ENCODE measurements at regions not wholly inside any gene's neighbourhood (a gene's known extent, or its start where the extent isn't known, plus 50 kb on each side); places are given as distances from the start of the nearest gene placed in this dataset.

DNA sequence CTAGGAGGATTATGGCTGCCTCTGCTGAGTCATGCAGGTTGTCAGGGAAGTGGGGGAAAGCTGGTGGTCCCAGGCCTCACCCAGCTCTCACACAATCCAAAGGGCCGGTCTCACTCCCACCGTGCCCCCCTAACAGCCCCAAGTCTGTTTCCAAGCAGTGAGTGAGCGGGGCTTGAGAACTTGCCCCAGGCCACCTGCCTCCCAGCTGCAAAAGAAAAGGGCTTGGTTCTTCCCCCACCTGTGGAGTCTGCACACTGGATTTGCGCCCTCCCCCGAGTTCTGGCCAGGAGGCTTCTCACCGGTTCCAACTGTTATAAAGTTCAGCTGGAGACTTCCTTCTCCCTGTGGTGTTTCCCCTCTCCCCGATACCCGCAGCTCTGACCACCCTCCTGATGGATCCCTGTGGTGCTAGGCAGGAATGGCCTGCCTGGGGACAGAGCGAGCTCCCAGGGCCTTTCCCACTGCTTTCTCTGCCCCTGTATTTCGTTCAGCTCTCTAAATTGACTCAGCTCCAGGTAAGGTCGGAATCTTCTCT is 222.3 kb downstream of the BARHL2 start:
- no peak for DNase-seq

- no peak for DNase-seq
Observed at GRCh38 chr1:90488451-90488850, 228.7 kb downstream of the BARHL2 start.

- no peak for DNase-seq
Observed at GRCh38 chr1:90486996-90487395, 230.1 kb downstream of the BARHL2 start.

DNA sequence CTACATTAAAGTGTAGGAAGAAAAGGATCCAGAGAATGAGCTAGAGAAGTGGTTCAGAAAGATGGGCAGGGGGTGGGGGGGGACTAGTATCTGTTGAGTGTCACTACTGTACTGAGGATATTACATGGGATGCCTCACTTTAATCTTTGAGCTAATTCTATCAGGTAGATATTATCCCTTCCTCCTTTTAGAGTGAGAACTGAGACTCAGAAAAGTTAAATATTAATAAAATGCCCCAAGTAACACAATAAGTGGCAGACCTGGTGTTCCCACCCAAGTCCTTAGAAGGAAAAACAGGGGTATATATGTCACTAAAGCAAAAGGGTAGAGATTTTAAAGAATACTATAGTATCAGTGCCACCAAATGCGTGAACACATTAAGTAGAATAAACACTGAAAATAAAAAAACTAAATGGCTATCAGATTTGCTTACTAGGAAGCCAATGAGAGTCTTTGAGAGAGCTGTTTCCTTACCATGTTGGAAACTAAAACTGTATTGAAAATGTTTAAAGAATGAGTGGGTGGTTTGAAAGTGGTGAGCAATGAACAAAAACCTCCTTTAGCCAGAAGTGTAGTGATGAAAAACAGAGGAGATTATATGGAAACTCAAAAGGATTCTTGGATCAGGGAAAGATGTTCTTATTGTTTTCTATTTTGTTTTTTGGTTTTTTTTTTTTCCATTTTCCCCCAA is 230.8 kb downstream of the BARHL2 start:
- no peak for DNase-seq

DNA sequence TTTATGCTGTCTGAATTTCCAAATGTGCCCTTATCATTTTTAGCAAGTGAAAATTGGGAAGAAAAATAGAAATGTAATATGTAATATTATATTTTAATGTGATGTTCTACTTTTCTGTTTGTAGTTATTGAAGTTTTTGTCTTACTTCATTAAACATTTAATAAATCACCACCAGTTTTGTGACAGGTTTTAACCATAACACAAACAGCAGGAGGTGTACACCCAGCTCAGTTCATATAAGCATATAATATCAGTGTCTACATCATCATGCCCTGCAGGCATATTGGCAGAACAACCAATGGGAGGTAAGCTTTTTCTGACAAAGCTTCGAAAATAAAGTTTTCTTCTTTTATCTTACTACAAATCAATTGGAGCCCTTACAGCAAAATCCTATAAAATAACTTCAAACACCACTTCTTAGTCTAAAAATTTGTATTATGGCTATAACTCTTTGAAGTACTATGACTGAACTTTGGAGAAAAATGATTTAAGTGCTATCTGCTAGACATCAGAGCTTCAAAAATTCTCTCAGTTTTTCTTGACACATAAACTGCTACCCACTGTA is 236.7 kb downstream of the BARHL2 start:
- DNase-seq, result no peak

DNA sequence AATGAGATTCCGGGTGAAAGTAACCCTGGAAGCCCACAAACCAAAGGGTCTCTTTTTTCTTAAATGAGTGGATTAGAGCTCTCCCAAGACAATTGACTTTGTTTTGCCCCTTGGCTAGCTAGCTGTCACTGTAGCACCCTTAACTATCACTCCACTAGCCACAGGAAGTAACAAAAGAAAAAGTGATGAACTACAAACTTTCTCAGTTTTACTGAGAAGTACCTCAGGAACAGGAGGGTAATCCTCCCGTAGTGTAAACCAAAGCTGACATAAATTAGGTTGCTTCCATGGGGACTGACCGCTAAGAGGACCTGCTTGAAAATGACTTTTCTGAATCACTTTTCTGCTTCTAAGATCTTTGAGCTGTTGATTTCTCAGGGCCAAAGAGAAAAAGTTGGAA is 240.1 kb downstream of the BARHL2 start:
- DNase-seq, result no peak

DNA sequence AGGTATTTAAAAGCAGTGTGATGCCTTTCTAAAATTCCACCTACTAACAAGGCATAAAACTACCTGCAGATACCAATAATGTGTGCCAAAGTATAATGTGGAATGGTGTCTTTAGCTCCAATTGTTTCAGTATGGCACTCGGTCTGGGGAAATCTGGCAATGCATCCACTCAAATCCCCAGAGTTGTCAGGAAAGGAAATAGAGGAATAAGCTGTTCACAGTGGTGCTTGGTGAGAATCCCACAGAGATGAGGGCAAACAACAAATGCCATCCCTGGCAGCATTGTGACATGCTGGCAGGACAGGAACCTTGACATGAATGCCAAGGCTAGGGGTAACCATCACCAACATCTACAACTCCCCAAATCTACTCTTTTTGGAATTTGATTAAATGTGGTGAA is 240.7 kb downstream of the BARHL2 start:
- no peak for DNase-seq

- no peak for DNase-seq
Observed at GRCh38 chr1:90475631-90476030, 241.5 kb downstream of the BARHL2 start.

- DNase-seq, result no peak
Observed at GRCh38 chr1:90474731-90475130, 242.4 kb downstream of the BARHL2 start.

- no peak for DNase-seq
Observed at GRCh38 chr1:90474158-90474557, 242.9 kb downstream of the BARHL2 start.

DNA sequence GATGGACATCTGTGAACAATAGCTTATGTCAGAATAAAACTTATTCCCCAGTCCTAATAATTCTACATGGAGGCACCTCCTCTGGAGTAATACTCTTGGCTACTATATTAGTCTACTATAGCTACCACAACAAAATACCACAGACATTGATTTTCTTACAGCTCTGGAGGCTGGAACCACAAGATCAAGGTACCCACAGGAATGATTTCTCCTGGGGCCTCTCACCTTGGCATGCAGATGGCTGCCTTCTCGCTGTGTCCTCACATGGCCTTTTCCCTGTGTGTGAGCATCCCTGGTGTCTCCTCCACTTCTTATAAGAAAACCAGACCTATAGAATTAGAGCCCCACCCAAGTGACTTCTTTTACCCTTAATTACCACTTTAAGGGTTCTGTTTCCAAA is 244.3 kb downstream of the BARHL2 start:
- no peak for DNase-seq

- no peak for DNase-seq
Observed at GRCh38 chr1:90459570-90459969, 257.5 kb downstream of the BARHL2 start.

- DNase-seq, result no peak
Observed at GRCh38 chr1:90457985-90458384, 259.1 kb downstream of the BARHL2 start.

DNA sequence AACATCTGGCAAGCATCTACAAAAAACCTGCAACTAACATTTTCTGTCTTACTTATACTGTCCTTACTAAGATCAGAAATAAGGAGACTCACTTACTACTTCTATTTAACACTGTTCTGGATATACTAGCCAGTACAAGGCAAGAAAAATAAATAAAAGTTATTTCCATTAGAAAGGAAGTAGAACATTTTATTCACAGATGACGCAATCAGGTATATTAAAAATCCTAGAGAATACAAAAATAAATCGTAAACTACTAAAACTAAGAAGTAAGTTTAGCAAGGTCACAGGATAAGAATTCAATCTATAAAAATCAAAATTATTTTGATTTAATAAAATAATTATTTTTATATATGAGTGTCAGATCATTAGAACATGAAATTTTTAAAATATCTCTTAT is 264.6 kb downstream of the BARHL2 start:
- DNase-seq, result no peak

- peak in 2 of 3 donors; percentile 1 to 3 for DNase-seq
Observed at GRCh38 chr1:90443354-90443753, 273.7 kb downstream of the BARHL2 start.

DNA sequence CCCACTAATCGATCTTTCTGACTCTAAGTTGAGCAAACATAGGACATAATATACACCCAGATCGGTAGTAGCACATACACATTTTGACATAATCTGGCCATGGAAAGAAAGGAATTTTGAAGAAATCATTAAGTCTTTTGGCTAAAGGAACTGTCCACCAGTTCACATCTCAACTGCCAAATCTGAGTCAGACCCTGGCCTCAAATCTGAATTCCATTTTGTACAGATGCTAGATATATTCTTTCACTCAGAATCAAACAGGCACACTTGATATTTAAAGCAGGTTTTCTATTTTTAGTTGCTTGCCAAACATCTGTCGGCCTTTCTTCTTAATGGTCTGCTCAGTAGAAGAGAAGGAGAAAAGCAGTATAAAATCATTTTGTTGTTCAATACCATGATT is 281.8 kb downstream of the BARHL2 start:
- no peak for DNase-seq

DNA sequence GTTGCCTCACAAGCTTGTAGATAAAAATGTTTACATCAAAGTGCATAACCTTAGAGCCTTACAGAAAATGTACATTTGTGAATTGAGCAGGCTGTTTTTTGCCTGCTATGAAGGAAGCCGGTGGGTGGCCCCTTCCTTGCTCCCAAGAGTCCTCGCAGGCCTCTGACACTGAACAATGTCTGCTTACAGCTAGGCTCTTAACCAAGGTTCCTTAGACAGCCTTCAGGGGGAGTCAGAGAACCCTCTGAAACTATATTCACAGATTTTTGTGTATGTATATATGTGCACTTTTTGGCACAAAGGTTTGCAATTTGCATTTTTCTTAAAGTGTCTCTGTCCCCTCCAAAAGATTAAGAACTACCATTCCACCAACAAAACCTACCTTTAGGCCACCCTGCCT is 282.6 kb downstream of the BARHL2 start:
- DNase-seq, result peak in 1 of 3 donors; percentile 1

DNA sequence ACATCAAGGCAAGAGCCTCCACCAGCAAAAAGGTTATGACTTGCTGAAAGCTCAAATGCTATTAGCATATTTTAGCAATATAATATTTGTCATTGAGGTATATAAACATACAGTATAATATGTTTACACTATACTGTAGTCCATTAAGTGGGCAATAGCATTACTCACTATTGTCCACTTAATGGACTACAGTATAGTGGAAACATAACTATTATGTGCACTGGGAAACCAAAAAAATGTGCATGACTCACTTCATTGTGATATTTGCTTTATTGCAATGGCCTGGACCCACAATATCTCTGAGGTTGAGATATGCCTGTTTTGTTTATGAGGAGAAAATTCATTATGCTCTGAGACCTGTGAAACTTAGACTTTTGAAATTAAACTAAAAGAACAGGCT is 300.0 kb downstream of the BARHL2 start:
- no peak for DNase-seq

DNA sequence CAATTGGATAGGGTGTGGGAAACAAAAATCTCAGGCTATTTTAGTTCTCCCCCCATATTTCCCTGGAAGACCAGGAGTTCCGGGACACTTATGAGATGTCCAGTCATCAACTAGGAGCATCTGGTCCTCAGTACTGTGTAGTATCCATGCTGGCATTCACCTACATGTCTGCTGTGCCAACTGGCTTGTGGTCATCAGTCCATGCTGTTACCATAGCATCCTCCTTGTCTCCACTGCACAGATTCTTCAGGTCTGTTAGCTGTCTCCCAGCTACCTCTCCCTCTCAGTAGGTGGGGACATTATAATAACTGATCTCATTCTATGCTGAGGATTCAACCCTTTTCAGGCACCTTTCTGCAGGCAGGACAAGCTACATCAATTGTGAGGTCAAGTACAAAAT is 302.9 kb downstream of the BARHL2 start:
- DNase-seq, result no peak

DNA sequence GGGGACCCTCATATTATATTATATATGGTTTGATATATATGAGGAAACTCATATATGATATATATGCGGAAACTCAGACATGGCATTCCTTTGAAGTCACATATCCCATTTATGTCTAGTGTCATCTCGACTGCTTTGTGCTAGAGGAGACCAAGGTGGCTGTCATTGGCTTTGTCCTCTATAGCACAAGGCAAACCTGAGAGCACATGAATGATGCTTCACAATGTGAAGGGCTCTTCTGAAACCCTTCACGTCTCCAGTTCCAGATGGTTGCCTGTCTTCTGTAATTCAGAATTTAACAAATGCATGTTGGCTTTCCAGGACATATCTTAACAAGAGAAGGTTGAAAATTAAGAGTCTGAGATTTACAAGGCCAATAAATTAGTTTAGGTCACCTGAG is 303.6 kb downstream of the BARHL2 start:
- DNase-seq, result no peak

GRCh38 chr1:90412563-90412962 is 304.5 kb downstream of the BARHL2 start:
- no peak for DNase-seq

DNA sequence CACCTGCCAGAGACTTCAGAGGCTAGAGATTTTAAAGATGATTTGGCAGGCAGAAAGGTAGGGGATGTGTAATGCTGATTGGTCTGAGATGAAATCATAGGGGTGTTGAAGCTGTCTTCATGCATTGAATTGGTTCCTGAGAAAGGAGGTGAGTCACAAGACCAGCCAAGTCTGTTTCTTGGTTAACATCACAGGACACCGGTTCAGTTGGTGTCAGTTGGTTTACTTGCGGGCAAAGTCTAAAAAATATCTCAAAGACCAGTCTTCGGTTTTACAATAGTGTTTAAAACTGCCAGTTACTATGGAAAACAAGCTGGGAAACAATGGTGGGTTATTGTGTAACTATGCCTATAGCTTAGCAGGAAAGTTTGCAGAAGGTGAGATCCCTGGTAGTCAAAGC is 305.9 kb downstream of the BARHL2 start:
- DNase-seq, result no peak

GRCh38 chr1:90407737-90408136 is 309.4 kb downstream of the BARHL2 start:
- no peak for DNase-seq

DNA sequence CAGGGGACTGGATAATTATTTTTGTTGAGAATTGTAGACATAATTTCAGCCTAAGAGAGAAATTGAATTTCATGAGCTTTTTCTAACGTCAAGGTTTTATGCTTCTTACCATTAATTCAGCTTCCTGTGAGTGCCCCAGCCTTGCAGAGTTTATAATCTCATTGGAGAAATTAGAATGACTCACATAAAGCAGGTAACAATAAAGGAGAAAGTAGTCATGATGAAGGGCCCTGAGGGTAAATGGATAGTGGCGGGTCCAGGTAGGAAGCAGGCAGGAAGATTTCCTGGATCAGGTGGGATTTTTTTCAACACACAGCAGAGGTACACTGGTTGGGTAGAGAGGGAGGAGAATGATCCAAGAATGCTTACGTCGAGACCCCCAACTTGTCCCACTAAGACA is 311.4 kb downstream of the BARHL2 start:
- DNase-seq, result no peak

Measured in suppressor macrophage treated with lipopolysaccharide for 1 hour (primary cell).